ENCODE measurements at regions not wholly inside any gene's neighbourhood (a gene's known extent, or its start where the extent isn't known, plus 50 kb on each side); places are given as distances from the start of the nearest gene placed in this dataset.

DNA sequence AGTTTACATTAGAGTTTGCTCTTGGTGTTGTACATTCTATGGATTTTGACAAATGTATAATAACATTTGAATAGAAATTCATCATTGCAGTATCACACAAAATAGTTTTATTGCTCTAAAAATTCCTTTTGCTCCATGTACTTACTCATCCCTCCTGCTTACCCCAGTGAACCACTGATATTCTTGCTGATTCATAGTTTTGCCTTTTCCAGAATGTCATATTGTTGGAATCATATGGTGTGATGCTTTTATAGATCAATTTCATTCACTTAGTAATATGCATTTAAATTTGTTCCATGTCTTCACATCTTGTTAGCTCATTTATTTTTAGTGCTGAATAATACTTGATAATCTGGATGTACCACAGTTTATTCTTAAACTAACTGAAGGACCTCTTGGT, 1593.2 kb downstream of the C4orf33 start:
- H3K36me3 ChIP-seq (ENCODE audit: insufficient read depth, low read length), result no peaks in the 10 kb centered on the region
- no peak overlapping the region for H3K27ac ChIP-seq (ENCODE audit: low read depth, low read length)
- H2AFZ ChIP-seq (ENCODE audit: low read length, unreplicated experiment), result no peak overlapping the region
- no peak overlapping the region for H3K4me3 ChIP-seq (ENCODE audit: low read depth, low read length)
- H3K27me3 ChIP-seq (ENCODE audit: insufficient read depth, low read length), result no peaks in the 10 kb centered on the region
- no peaks in the 10 kb centered on the region for H3K4me1 ChIP-seq (ENCODE audit: control insufficient read depth, insufficient read depth, low read length, unreplicated experiment)
- H3K79me2 ChIP-seq (ENCODE audit: control insufficient read depth, insufficient read depth, low read length, unreplicated experiment), result no peaks in the 10 kb centered on the region

DNA sequence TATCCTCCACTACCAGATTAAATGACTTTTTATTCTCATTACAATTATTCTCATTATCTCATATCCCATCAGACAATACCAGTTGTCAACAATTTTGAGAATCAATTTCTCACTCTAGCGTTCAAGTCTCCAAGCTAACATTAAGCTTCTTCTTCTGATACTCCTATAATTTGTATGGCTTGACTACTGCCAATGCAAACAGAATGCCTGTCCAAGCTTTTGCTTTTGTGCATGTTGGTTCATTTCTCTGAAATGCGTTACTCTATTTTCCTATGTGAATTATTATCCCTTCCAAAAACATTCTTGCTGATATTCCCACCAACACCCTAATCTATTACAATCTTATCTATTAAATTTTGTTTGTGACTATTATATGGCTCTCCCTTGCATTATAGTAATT, 1602.3 kb downstream of the C4orf33 start:
- no peaks in the 10 kb centered on the region for H3K4me1 ChIP-seq (ENCODE audit: control insufficient read depth, insufficient read depth, low read length, unreplicated experiment)
- H2AFZ ChIP-seq (ENCODE audit: low read length, unreplicated experiment), result no peak overlapping the region
- no peaks in the 10 kb centered on the region for H3K27me3 ChIP-seq (ENCODE audit: insufficient read depth, low read length)
- H3K4me3 ChIP-seq (ENCODE audit: low read depth, low read length), result no peak overlapping the region
- no peak overlapping the region for H3K27ac ChIP-seq (ENCODE audit: low read depth, low read length)
- H3K36me3 ChIP-seq (ENCODE audit: insufficient read depth, low read length), result no peaks in the 10 kb centered on the region
- H3K79me2 ChIP-seq (ENCODE audit: control insufficient read depth, insufficient read depth, low read length, unreplicated experiment), result no peaks in the 10 kb centered on the region

DNA sequence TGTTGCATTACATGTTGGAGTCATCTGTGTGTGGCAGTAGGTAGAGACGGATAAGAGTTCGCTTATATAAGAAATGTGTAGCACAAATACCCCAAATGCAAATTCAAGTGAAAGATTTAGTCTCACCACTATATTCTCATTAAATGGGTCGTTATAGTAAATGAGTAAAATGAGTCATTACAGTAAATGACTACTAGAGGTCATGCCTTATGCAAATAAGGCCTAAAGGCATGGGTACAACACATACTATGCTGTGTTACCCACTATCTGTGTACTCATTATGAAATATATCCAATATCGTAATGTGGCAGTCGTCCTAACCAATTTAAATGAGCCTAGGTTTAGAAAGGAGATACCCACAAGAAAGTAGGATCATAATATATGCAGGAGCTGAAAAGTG, 1603.1 kb downstream of the C4orf33 start:
- Histone ChIP-seq H3K36me3 (ENCODE audit: insufficient read depth, low read length) (no peaks in the 10 kb centered on the region), H2AFZ (ENCODE audit: low read length, unreplicated experiment) (no peak overlapping the region)

DNA sequence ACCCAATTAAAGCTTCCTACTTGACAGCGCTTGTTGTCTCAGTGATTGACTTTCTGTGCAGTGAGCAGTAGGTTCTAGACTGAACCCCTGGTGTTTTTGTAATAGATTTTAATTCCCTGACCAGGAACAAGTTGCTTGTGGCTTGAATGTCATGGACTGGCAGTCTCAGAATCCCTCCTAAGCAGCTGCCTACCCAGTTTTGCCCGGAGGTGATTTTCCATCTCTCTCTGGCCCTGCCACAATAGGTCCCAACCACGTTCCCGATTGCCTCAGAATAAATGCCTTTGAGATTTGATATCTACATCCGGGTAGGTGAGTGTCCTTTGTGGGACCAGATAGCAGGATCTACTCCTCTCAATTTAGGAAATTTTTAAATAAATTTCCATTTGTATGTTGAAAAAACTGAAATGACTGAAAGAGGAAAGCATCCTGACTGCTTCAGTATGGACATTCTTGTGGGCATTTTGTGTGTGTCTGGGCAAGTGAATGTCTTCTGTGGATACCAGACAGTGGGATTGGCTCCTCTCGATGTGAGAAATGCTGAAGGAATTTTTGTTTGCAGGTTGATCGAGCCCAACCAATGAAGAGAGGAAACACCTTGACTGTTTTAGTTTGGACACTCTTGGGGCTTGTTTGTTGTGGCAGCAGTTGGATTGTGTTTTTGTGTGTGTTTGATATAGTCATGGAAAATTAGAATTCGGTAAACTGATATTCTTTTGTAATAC, 1607.4 kb downstream of the C4orf33 start:
- H2AFZ ChIP-seq (ENCODE audit: low read length, unreplicated experiment), result no peak overlapping the region
- H3K4me1 ChIP-seq (ENCODE audit: control insufficient read depth, insufficient read depth, low read length, unreplicated experiment), result no peaks in the 10 kb centered on the region

More for the DNA sequence above, 1603.1 kb downstream of the C4orf33 start:
- no peaks in the 10 kb centered on the region for H3K27me3 ChIP-seq (ENCODE audit: insufficient read depth, low read length)
- no peak overlapping the region for H3K27ac ChIP-seq (ENCODE audit: low read depth, low read length)
- H3K4me3 ChIP-seq (ENCODE audit: low read depth, low read length), result no peak overlapping the region
- H3K4me1 ChIP-seq (ENCODE audit: control insufficient read depth, insufficient read depth, low read length, unreplicated experiment), result no peaks in the 10 kb centered on the region
- H3K79me2 ChIP-seq (ENCODE audit: control insufficient read depth, insufficient read depth, low read length, unreplicated experiment), result no peaks in the 10 kb centered on the region

DNA sequence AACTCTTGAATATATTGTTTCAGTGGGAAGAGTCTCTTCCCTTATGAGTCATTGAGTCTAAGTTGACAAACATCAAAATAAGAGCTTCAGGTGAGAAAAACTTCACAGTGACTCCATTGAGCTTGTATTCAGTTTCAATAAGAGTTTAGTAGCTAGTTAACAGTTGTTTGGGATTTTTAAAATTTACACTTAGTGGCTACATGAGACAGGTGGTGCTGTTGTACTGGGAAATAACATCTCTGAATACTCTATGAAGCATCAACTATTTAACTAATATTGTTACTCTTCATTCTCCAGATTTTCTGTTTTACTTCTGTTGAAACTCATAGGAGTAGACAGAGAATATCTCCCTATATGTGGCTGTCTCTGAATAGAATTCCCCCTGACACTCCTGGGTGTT, 1609.1 kb downstream of the C4orf33 start:
- Histone ChIP-seq H3K4me1 (ENCODE audit: control insufficient read depth, insufficient read depth, low read length, unreplicated experiment) (no peaks in the 10 kb centered on the region), H3K27ac (ENCODE audit: low read depth, low read length) (no peak overlapping the region), H2AFZ (ENCODE audit: low read length, unreplicated experiment) (no peak overlapping the region), H3K27me3 (ENCODE audit: insufficient read depth, low read length) (no peaks in the 10 kb centered on the region), H3K79me2 (ENCODE audit: control insufficient read depth, insufficient read depth, low read length, unreplicated experiment) (no peaks in the 10 kb centered on the region), H3K4me3 (ENCODE audit: low read depth, low read length) (no peak overlapping the region), H3K36me3 (ENCODE audit: insufficient read depth, low read length) (no peaks in the 10 kb centered on the region)

More for the DNA sequence above, 1607.4 kb downstream of the C4orf33 start:
- no peaks in the 10 kb centered on the region for H3K79me2 ChIP-seq (ENCODE audit: control insufficient read depth, insufficient read depth, low read length, unreplicated experiment)
- no peaks in the 10 kb centered on the region for H3K27me3 ChIP-seq (ENCODE audit: insufficient read depth, low read length)
- H3K4me3 ChIP-seq (ENCODE audit: low read depth, low read length), result no peak overlapping the region
- H3K27ac ChIP-seq (ENCODE audit: low read depth, low read length), result no peak overlapping the region
- no peaks in the 10 kb centered on the region for H3K36me3 ChIP-seq (ENCODE audit: insufficient read depth, low read length)

DNA sequence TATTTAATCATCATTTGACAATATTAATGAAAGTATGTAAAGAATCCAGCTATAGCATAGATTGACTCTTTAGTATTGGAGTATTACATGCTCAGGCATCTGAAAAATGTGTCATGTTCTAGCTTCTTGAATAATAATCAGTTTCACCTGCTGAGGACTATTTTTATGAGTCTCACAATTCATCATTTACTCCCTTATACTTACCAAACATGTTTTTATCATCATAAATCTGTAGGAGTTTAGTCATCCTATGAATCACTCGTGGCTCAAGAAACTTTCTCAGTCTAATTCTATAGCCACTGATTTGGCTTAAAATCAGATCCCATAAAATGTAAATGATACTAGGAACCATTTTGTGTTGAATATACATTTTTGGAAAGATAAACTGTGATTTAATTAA, 1616.1 kb downstream of the C4orf33 start:
- Histone ChIP-seq H3K79me2 (ENCODE audit: control insufficient read depth, insufficient read depth, low read length, unreplicated experiment) (no peaks in the 10 kb centered on the region), H3K4me3 (ENCODE audit: low read depth, low read length) (no peak overlapping the region), H3K36me3 (ENCODE audit: insufficient read depth, low read length) (no peaks in the 10 kb centered on the region), H3K27me3 (ENCODE audit: insufficient read depth, low read length) (no peaks in the 10 kb centered on the region), H3K4me1 (ENCODE audit: control insufficient read depth, insufficient read depth, low read length, unreplicated experiment) (peaks cover 5% of the 10 kb centered on the region), H3K27ac (ENCODE audit: low read depth, low read length) (no peak overlapping the region), H2AFZ (ENCODE audit: low read length, unreplicated experiment) (no peak overlapping the region)

DNA sequence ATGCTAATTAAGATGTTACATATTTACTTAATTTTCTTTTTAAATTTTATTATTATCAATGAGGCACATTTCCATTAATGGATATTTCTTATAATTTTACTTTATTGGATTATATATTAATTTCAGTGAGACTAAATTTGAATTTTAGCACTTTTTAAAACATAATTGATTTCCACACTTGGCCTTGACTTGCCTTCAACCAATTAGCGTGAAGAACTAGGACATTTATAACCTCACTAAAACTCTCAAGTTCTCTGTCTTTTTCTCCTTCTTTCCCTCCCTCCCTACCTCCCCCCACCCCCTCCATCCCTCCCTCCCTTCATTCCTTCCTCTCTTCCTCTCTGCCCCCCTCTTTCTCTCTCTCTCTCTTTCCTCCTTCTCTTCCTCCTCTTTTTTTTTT, 1618.1 kb downstream of the C4orf33 start:
- Histone ChIP-seq H3K4me3 (ENCODE audit: low read depth, low read length) (no peak overlapping the region), H3K27me3 (ENCODE audit: insufficient read depth, low read length) (no peaks in the 10 kb centered on the region)

DNA sequence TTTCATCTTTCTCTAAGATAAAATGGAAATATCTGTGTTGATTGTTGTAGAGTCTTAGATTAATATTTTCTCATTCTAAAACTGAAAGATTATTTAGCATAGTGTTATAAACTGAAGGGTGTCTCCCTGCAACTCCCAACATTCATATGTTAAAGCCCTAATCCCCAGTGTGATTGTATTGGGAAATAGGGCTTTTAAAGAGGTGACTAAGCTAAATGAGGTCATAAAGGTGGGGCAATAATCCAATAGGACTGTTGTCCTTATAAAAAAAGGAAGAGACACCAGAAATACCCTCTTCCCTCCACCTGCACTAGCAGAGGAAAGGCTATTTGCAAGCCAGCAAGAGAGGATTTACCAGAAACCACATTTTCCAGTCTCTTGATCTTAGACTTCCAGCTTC, 1626.4 kb downstream of the C4orf33 start:
- no peaks in the 10 kb centered on the region; the same call in 1 of the 2 replicates for H3K27me3 ChIP-seq (ENCODE audit: insufficient read depth, low read length)
- no peaks in the 10 kb centered on the region for H3K79me2 ChIP-seq (ENCODE audit: control insufficient read depth, insufficient read depth, low read length, unreplicated experiment)
- no peaks in the 10 kb centered on the region for H3K36me3 ChIP-seq (ENCODE audit: insufficient read depth, low read length)
- H3K4me3 ChIP-seq (ENCODE audit: low read depth, low read length), result no peak overlapping the region
- H3K4me1 ChIP-seq (ENCODE audit: control insufficient read depth, insufficient read depth, low read length, unreplicated experiment), result peaks cover 4% of the 10 kb centered on the region
- no peak overlapping the region for H2AFZ ChIP-seq (ENCODE audit: low read length, unreplicated experiment)
- H3K27ac ChIP-seq (ENCODE audit: low read depth, low read length), result no peak overlapping the region

More for the DNA sequence above, 1618.1 kb downstream of the C4orf33 start:
- H3K79me2 ChIP-seq (ENCODE audit: control insufficient read depth, insufficient read depth, low read length, unreplicated experiment), result no peaks in the 10 kb centered on the region
- H3K36me3 ChIP-seq (ENCODE audit: insufficient read depth, low read length), result no peaks in the 10 kb centered on the region
- H2AFZ ChIP-seq (ENCODE audit: low read length, unreplicated experiment), result no peak overlapping the region
- no peak overlapping the region for H3K27ac ChIP-seq (ENCODE audit: low read depth, low read length)
- peaks cover 5% of the 10 kb centered on the region for H3K4me1 ChIP-seq (ENCODE audit: control insufficient read depth, insufficient read depth, low read length, unreplicated experiment)

DNA sequence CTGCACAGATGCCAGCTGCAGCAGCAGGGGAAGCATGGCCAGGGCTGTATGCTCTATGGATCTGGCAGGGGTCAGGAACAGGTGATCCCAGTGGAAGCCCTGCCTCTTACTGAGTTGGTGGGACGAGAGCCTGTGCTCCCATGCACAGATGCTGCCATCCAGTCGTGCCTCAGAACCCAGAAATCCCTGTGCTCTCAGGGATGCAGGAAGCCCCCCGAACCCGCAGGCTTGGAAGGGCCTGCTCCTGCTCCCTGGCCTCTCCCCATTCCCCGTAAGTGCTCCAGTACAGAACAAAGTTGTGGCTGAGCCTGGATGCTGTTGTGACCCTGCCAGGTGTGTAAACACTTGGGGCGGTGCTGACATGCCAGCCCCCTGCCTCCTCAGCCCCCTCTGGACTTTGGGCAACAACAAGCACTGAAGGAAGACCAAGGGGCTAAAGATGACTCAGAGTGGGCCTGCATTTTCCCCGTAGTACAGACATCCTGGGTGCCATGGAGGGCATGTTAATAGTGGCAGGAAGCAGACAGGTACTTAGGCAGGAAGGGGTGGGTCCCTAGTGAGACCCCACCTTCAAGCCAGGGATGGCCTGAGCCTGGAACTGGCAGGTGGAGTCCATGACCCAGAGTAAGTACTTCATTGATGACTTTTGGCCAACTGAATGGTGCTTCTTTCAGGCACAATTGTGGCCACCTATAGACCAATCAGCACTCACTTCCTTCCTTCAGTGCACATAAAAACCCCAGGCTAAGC, 1640.7 kb downstream of the C4orf33 start:
- H3K36me3 ChIP-seq (ENCODE audit: insufficient read depth, low read length), result no peaks in the 10 kb centered on the region
- H3K27me3 ChIP-seq (ENCODE audit: insufficient read depth, low read length), result peaks cover 5% of the 10 kb centered on the region; the same call in 1 of the 2 replicates
- no peak overlapping the region for H3K27ac ChIP-seq (ENCODE audit: low read depth, low read length)
- no peaks in the 10 kb centered on the region for H3K79me2 ChIP-seq (ENCODE audit: control insufficient read depth, insufficient read depth, low read length, unreplicated experiment)
- H2AFZ ChIP-seq (ENCODE audit: low read length, unreplicated experiment), result no peak overlapping the region
- H3K4me1 ChIP-seq (ENCODE audit: control insufficient read depth, insufficient read depth, low read length, unreplicated experiment), result no peaks in the 10 kb centered on the region
- H3K4me3 ChIP-seq (ENCODE audit: low read depth, low read length), result no peak overlapping the region

DNA sequence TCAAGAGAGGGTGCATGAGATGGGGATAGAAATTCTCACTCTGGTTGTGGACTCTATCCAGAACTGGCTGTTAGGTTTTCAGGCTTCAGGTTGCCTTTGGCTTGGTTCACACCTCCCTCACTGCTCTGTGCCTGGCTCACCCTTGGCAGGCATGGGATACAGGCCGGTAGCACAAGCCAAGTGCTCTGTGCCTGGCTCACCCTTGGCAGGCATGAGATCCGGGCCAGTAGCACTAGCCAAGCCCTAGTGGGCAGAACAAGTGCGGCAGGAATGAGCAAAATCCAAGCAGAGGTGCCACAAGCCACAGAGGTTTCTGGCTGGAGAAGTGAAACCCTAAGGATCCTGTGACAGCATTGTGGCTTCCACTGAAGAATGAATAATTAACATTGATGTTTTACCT, 1642.3 kb downstream of the C4orf33 start:
- H3K27me3 ChIP-seq (ENCODE audit: insufficient read depth, low read length), result peaks cover 5% of the 10 kb centered on the region; the same call in 1 of the 2 replicates
- H3K27ac ChIP-seq (ENCODE audit: low read depth, low read length), result no peak overlapping the region
- H2AFZ ChIP-seq (ENCODE audit: low read length, unreplicated experiment), result no peak overlapping the region
- no peaks in the 10 kb centered on the region for H3K79me2 ChIP-seq (ENCODE audit: control insufficient read depth, insufficient read depth, low read length, unreplicated experiment)
- H3K4me1 ChIP-seq (ENCODE audit: control insufficient read depth, insufficient read depth, low read length, unreplicated experiment), result no peaks in the 10 kb centered on the region
- no peak overlapping the region for H3K4me3 ChIP-seq (ENCODE audit: low read depth, low read length)
- no peaks in the 10 kb centered on the region for H3K36me3 ChIP-seq (ENCODE audit: insufficient read depth, low read length)

DNA sequence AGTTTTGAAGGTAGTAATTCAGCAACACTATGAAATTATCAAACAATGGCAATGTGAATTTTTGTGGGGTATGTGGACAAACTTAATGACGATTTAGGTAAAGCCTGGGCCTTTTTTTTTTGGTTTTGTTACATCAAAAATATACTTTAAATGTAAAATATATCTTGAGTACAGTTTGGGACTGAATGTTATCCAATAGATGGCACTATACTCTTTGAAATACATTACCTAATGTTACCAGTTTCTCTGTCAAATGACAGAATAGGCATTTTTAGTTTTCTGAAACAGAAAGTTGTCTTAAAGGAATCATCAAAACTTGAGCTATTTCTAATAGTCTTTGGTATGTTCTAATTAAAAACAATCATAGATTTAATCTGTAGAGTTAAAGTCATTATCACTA, 1651.9 kb downstream of the C4orf33 start:
- peak overlapping the region; percentile 53 for H2AFZ ChIP-seq (ENCODE audit: low read length, unreplicated experiment)
- no peaks in the 10 kb centered on the region for H3K27me3 ChIP-seq (ENCODE audit: insufficient read depth, low read length)
- no peaks in the 10 kb centered on the region for H3K36me3 ChIP-seq (ENCODE audit: insufficient read depth, low read length)
- no peak overlapping the region for H3K27ac ChIP-seq (ENCODE audit: low read depth, low read length)
- no peaks in the 10 kb centered on the region for H3K79me2 ChIP-seq (ENCODE audit: control insufficient read depth, insufficient read depth, low read length, unreplicated experiment)
- H3K4me3 ChIP-seq (ENCODE audit: low read depth, low read length), result no peak overlapping the region
- peaks cover 6% of the 10 kb centered on the region for H3K4me1 ChIP-seq (ENCODE audit: control insufficient read depth, insufficient read depth, low read length, unreplicated experiment)

Measured in ACC112 (cell line).